Putamen (tissue), 1 donor: ENCODE measurements at regions not wholly inside any gene's neighbourhood (a gene's known extent, or its start where the extent isn't known, plus 50 kb on each side); places are given as distances from the start of the nearest gene placed in this dataset.

Experiments
- DNase-seq: peaks from one replicate; pipeline ENCODE4 v3.0.0-alpha.2; 2016; ENCODE audit warnings: low spot score

GRCh38 chr9:108339251-108339650, 516.5 kb downstream of the ACTL7B start:
- no peak for DNase-seq

GRCh38 chr9:108336575-108336974, 519.2 kb downstream of the ACTL7B start:
- no peak for DNase-seq

- no peak for DNase-seq
Observed at GRCh38 chr9:108333530-108333983, 522.2 kb downstream of the ACTL7B start.

GRCh38 chr9:108331596-108331995, 524.2 kb downstream of the ACTL7B start:
- DNase-seq = no peak

- no peak for DNase-seq
Observed at GRCh38 chr9:108325406-108325805, 530.4 kb downstream of the ACTL7B start.

- no peak for DNase-seq
Observed at GRCh38 chr9:108323615-108324014, 532.2 kb downstream of the ACTL7B start.

DNA sequence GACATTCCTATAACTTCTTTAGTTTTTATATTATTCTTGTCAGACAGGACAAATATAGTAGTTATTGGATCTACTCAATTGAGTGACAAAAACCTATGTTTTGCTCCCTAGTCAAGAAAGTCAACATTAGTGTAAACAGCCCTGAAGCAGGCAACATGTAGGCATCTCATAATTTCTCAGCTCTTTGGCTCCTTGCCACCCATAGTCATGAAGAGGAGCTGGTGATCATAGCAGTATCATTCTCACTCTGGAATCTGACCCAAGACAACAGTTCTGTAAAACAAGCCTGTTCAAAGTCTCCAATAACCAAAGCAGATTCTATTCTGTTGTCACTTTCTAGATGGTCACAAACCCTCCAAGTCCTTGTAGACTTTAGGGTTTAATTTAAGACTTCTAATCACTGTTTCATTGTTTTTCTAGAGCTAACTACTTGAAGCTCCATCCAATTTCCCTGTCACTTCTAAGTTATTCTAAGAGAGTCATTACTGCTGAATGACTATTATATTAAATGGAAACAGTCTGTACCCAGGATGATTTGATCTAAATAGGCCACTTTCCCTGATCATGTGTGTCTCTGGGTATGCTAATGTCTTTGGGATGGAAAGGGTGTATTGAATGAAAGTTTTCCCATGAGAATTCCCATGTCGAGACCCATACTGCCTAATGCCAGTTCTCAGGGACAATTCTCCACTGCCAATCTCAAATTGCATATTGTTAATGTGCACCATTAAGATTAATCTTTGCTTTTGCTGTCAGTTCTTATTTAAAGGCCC, 533.3 kb downstream of the ACTL7B start:
- no peak for DNase-seq

- DNase-seq = no peak
Observed at GRCh38 chr9:108316630-108317029, 539.2 kb downstream of the ACTL7B start.

- no peak for DNase-seq
Observed at GRCh38 chr9:108316066-108316465, 539.7 kb downstream of the ACTL7B start.

GRCh38 chr9:108311745-108312144, 544.0 kb downstream of the ACTL7B start:
- no peak for DNase-seq

DNA sequence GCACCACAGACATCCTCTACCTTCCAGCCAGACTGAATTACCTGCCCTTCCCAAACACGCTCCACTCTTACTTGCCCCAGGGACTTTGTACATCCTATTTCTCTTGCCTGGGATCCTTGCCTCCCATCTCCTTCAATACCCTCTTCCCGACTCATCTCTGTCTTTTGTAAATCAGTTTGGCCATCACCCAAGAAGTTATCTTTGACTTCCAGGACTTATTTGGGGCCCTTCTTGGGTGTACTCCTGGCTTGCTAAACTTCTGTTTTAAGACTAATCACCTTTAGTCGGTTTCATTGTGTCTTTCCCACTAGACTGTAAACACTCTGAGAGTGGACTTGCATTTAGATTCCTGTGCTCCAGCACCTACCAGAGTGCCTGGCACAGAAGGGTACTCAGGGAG, 545.6 kb downstream of the ACTL7B start:
- DNase-seq = no peak

GRCh38 chr9:108300306-108301287, 555.2 kb downstream of the ACTL7B start:
- peak; percentile 1 for DNase-seq

GRCh38 chr9:108297073-108297472, 558.7 kb downstream of the ACTL7B start:
- no peak for DNase-seq

DNA sequence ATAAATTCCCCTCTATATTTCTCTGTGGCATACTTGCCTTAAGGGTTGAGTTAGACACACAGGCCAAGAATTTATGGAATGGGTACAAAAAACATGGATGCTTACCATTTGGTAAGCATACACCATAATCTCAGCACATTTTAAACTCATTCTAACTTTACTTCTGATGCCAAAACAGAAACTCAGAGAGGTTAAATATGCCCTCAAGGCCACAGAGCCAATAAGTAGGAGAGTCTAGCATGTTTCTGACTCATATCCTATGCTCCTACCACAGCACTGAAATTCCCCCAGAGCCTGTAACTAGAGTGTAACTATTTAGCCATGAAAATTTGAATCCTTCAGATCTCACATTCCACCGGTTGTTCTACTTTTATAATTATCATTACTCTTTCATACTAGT, 559.7 kb downstream of the ACTL7B start:
- DNase-seq = no peak

DNA sequence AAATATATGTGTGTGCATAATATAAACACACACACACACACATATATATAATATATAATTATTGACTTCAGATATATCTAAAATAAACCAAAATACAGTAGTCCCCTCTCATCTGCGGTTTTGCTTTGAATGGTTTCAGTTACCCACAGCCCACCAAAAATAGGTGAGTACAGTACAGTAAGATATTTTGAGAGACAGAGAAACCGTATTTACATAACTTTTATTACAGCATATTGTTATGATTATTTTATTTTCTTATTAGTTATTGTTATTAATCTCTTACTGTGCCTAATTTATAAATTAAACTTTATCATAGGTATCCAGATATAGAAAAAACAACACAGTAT, 564.2 kb downstream of the ACTL7B start:
- DNase-seq = no peak

- no peak for DNase-seq
Observed at GRCh38 chr9:108290839-108291585, 564.8 kb downstream of the ACTL7B start.

DNA sequence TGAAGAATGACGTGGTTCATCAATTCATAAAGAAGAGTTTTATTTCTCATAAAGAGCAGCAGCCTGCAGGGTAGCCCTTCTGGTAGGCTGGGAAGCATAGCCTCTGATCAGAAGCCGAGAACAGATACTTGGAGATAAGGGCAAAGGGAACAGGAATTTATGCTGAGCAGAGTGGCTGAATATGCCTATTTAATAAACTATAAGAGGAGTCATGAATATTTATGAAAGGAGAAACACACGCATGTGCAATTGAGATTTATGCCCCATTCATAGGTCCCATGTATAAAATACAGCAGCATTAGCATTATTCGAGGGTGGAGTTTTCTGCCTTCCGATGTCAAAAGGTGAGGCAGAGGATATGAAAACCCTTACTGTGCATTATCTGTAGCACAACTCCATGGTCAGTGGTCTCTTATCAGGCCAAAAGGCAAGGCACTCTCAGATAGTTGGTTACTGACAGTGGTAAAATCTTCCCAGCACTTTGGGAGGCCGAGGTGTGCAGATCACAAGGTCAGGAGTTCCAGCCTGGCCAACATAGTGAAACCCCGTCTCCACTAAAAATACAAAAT, 569.1 kb downstream of the ACTL7B start:
- no peak for DNase-seq

- no peak for DNase-seq
Observed at GRCh38 chr9:108283696-108284095, 572.1 kb downstream of the ACTL7B start.

GRCh38 chr9:108282872-108283271, 572.9 kb downstream of the ACTL7B start:
- no peak for DNase-seq

DNA sequence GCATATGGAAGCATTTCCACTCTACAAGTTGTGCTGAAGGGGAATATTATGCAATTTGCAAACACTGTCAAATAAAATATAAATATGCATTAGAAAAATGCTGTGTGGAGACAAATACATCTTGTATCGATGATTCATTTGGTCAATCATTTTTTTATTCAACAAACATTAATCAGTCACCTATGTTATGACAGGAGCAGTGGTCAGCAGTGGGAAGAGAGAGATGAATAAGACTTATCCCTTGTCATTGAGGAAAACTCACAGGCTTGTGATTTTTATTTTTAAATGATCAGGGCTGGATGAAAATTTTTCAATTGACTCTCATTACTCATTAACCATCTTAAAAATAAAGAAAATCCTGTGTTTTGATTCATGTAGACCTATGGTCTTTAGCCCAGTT, 574.1 kb downstream of the ACTL7B start:
- DNase-seq = no peak

DNA sequence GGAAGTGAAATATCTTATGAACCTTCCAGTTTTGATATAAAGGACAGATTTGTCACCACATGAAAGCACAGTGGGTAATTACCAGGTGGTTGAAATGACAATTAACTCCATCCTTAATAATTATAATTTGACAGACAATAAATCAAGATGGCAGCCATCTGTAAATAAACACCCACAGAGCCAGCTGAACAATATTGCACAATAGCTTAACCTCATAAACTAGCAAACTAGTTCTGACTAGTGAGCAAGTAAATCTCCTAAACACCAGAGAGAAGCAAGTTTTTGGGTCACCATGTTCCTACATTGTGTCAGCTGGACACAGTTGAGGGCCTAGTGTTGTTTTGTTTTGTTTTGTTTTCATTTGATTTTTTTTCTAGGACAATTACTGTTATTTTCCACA, 577.4 kb downstream of the ACTL7B start:
- no peak for DNase-seq

DNA sequence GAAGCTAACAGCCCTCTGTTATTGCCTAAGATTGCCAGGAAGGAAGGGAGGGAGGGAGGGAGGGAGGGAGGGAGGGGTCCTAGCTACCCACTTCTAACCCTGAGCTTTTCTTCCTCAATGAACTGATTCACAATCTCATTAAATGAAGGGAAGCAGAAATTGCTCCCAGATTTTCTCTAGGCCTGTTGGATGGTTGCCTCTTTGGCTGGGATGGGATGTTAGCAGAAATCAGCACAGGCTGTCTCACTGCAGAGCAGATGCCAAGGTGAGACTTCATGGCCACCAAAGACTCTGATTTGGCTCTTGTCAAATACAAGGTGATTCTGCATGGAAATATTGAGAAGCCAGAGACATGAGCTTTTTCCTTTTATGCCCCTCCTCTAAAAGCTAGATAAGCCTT, 578.6 kb downstream of the ACTL7B start:
- DNase-seq = no peak
